GM19099 (cell line): ENCODE measurements at regions not wholly inside any gene's neighbourhood (a gene's known extent, or its start where the extent isn't known, plus 50 kb on each side); places are given as distances from the start of the nearest gene placed in this dataset.

Experiments used
- POLR2A ChIP-seq: IDR thresholded peaks from 3 replicates; pipeline ENCODE4 v1.6.1; 2011; ENCODE audit warnings: low read depth; ENCODE audit not compliant: insufficient read length; ENCODE audit errors: extremely low read depth

DNA sequence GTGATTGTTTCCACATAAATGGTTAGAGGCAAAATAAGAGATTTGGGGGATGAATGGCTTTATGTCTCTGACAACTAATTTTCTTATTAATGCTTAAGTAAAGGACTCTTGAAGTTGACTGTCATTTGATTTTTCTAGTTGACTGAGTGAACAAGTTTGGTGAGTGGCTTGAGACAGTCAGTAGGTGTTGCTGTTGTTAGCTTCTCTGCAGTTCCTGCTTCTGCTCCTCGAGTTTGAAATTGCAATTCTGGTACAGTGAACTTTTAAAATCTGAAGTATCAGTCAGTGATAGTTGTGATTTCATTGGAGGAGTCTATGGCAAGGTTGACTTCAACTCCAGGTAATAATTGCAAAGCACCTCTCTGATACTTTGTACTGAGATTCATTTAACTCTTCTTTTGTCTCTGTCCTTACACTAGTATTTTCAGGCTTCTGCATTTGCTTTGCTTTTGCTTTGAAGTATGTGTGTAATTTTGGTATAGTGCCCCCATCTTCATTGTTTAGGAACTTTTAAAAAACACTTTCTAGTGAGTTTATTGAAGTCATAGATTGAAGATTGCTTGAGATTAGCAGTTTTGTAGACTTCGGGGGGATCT lies 415.5 kb downstream of the PCNX1 start:
- no peak for TF ChIP-seq POLR2A

DNA sequence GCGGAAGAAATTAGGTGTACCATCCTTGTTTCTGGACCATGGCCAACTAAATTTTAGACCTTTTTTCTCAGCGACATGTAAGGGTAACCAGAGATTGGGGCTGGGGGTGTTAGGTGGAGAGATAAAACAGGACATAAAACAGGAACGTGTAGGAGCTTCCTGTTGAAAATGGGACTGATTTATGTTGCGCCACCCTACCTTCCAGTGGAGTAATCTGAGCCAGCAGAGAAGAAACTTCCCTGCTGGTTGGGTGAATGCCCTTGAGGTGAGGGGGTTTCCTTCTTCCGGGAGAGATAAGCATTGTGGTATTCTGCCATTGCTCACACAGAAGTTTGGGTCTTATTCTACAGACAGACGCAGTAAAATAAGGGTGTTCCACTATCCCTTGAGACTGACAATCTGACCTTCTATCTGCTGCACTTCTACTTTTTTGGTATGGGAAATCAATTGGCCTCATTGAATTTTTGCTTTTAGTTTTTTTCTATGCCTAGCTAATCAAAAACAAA lies 417.6 kb downstream of the PCNX1 start:
- TF ChIP-seq POLR2A, result peak; percentile 44

DNA sequence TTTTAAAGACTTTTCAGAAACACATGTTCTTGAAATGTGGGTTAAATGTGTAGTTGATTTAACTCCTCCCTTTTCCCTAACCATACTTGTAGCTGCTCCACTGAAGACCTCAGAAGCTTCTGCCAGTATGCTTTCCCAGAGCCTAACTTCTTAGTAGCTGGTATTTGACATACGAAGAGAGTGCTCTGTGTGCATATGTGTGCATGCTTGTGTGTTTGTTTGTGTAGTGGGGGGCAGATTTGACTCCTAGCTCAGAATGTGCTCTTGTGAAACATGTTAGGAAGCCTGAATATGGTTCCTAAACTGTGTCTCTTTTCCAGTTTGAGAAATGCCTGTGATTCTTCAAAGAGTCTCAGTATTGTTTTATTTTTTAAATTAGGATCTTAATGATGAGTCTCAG lies 420.4 kb downstream of the PCNX1 start:
- no peak for TF ChIP-seq POLR2A

DNA sequence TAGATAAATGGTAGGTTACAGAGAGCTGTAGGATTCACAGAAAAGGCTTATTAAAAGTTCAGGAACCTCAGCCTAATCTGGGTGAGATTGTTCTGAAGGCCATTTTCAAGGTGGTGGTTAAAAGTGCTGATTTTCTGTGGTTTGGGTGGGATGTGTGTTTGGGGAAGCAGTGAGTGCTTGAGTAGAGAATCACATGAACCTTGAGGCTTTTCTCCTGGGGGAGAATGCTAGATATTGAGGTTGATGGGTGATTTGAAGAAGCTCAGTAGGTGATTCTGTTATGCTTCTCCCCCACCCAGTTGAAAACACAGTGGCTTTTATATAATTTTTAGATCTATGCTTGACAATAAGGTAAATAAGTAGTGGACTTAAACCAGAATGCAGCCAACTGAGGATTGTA lies 420.9 kb downstream of the PCNX1 start:
- no peak for TF ChIP-seq POLR2A

DNA sequence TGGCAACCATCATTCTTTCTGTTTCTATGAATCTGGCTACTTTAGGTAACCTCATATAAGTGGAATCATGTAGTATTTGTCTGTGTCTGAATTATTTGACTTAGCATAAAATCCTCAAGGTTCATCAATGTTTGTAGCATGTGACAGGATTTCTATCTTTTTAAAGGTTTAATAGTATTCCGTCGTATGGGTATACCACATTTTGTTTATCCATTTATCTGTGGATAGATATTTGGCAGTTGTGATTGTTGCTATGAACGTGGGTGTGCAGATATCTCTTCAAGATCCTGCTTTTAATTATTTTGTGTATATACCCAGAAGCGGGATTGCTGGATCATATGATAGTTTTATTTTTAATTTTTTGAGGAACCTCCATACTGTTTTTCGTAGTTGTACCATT lies 421.7 kb downstream of the PCNX1 start:
- TF ChIP-seq POLR2A, result no peak

DNA sequence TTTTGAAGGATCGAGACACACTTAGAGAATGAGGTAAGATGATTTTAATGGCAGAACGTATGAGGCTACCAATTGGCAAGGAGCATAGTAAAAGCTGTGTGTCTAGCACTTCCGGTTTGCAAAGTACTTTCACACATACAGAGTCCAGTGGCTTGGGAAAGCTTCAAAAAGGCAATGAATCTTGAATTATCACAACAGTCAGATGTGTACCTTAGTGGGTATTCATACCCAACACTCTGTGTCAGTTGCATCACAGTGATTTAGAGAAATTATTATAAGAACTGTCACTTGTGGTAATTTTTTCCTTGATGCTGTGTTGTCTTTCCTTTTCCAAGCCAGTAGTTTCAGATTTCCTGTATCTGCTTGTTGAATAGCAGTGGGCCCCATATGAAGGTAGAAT lies 424.1 kb downstream of the PCNX1 start:
- TF ChIP-seq POLR2A, result no peak

DNA sequence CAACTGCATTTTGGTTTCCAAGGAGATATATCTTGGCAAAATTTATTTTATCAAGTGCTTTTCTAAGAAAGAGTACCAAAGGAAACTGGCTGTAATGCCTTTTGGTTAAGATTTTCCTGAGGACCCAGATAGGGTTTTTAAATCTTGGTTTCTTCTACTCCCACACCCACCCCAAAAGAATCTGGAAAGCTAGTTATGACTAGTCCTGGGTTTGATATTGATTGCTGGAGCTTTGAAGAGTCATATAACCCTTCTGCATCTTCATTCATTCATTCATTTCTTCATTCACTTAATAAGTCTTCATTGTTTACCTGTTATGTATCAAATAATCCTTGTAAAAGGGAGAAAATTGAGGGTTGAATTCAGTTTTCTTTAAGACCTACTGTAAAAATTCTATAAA lies 425.2 kb downstream of the PCNX1 start:
- no peak for TF ChIP-seq POLR2A

DNA sequence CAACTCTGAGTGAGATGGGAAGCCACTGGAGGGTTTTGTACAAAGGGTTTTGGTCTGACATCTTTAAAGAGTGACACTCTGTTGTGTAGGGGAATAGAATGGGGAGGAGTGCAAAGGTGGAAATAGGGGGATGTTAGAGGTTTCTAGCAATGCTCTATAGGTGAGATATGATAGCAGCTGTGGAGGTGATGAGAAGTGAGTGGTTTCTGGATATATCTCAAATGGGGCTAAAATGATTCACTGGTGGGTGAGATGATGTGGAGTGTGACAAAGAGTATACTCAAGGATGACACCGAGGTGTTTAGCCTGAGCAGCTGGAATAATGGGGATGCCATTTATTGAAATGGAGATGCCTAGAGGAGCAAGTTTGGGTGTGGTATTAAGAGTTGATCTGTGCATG lies 426.4 kb downstream of the PCNX1 start:
- TF ChIP-seq POLR2A, result no peak

DNA sequence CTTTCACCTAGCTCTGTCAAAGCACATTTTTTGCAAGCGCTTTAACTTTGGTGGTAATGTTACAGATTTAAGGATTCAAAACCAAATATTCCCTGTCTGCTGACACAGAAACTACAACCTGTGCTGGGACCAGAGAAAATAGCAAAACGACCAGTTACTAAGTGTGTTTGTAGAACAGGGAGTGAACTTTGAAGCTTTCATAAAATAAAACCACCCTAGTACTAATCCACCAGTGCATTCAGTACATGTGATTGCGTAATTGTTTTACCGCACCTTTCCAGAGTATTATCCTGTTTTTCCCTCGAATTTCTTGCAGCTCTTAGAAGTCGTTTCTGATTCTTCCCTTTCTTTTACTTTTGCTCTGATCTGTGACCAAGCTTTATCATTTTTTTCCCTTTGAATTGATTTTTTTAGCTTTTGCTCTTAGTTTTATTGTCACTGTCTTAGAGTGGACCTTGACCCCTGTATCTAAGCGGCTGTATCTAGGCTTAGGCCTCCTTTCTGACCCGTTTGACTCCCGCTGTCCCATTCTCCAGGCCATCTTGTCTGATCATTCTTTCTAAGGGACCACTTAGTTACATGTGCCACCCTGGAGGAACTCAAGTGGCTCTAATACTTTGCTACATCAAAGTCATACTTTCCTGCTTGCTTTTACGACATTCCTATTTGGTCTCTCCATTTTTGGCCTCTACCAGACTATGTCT lies 429.4 kb downstream of the PCNX1 start:
- no peak for TF ChIP-seq POLR2A

DNA sequence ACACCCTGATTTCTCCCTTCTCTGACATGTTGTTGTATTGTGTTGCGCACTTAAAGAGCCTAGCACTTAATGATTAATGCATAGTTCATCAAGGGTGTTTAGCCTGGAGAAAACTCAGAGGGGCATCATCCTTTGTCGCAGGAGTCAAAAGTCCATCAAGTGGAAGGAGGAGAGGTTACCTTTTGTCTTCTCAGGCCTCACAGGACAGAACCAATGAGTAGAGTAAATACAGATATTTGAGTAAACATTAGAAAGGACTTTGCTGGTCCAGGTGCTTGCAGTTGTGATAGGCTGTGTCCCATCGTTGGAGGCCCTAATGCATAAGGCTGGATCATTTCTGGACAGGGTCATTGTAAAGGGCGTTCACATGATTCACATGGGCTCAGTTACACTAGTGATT lies 430.9 kb downstream of the PCNX1 start:
- TF ChIP-seq POLR2A, result no peak

DNA sequence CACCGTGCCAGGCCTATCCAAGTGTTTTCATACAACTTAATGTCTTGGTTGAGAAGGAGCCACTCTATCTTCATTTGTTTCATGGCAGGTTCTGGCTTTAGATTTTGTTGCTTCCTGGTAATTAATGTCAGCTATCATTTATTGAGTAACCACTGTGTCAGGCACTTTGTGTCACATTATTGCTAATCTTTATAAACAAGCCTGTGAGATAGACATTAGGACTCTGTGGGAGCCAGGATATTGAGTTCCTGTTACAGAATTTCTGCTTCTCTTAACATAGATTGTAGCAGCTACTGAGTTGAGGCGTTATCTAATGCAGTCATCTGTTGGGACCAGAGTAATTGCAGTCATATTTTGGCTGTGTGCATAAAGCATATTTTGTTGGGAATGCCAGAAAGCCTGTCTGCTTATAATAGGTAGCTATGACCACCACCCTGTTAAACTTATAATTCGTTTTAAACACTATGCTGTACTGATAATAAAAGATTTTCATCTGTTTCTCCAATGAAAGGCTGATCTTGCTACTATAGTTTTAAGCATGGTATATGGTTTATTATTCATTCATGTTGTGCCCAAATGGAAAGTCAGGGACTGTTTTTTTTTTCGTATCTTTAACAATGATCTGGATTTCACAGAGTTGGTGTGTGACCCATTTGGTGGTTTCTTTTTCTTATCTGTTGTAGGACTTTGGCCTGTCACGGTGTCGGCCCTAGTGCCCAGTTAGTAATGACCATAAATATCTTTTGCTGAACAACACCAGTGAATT lies 432.6 kb downstream of the PCNX1 start:
- no peak for TF ChIP-seq POLR2A

DNA sequence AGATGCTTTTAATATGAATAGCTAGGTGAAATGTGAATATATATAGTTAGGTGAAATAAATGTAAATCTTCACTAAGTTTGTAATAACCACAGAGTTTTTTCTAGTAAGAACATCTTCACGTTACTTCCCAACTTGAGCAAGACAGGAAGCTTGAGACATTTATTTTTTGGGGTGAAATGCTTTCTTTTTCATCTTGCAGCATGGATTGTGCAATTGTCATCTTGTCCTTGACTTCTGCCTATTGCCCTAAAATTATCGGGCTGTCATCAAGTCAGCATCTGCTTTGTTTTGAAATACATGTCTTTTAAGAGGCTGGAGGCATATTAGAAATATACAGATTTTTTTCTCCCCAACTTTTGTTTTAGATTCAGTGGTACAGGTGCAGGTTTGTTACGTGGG lies 433.9 kb downstream of the PCNX1 start:
- no peak for TF ChIP-seq POLR2A

DNA sequence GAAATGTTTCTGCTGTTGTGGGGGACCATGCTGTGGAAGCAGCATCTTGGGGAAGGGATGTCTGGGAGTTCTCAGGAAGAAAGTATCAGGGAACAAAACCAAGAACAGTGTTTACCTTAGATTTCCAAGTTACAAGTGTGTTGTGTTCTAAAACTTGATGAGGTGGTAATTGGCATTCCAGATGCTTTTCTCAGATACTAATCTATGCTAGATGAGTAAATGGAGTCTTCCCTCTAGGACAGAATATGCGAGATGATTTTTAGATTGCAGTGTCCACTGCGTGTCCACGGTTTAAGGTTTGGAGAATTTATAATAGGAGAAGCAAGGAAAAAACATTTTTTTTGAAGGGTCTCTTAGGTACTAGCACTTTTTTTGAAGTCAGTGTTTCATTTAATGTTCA lies 436.5 kb downstream of the PCNX1 start:
- TF ChIP-seq POLR2A, result no peak

DNA sequence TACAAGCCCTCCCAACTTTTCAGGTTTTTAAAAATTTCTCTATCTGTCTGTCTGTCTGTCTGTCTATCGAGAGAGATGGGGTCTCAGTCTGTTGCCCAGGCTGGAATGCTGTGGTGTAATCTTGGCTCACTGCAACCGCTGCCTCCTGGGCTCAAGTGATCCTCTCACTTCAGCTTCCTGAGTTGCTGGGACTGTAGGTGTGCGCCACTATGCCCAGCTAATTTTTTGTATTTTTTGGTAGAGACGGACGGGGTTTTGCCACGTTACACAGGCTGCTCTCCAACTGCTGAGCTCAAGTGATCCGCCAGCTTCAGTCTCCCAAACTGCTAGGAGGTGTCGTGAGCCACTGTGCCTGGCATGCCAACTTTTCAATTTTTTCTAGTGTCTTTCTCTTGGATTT lies 437.2 kb downstream of the PCNX1 start:
- no peak for TF ChIP-seq POLR2A

DNA sequence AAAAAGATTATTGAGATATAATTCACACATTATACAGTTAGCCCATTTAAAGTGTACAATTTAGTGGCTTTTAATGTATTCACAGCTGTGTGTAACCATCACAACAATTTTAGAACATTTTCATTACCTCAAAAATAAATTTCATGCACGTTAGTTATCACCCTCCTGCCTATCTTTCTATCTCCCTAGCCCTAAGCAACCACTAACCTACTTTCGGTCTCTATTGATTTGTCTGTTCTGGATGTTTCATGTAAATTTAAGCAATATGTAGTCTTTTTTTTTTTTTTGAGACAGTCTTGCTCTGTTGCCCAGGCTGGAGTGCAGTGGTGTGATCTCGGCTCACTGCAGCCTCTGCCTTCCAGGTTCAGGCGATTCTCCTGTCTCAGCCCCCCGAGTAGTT lies 439.4 kb downstream of the PCNX1 start:
- TF ChIP-seq POLR2A, result no peak

DNA sequence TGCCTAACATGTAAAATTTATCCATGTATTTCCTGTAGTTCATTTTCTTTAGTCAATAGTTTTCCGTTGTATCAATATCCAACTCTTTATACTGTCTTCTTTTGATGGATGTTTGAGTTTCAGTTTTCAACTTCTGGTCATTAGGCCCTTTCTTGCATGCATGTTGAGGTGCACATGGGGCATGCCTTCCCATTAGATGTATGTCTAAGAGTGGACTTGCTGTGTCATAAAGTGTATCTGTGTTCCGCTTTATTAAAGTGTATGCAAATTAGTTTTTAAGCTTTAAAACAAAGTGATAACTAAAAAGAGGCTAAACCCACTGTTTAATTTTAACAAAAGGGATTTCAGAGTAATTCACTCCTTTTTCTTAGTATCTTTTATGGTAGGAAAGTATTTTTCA lies 441.1 kb downstream of the PCNX1 start:
- TF ChIP-seq POLR2A, result no peak

DNA sequence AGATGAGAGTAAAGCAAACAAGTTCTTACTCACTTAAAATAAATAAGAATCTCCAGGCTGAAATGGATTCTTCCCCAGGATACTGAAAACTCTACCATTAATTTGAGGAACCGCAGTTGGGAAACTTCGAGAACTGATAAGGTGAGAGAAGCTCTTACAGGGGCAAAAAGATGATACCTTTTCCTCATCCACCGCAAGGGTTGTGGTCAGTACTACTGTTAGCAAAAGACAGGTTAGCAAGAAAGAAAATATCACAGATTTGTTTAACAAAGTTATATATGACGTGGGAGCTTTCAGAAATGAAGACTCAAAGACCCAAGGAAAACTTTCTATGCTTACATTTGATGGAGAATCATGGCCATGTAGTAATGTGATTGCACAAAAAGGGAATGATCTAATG lies 441.6 kb downstream of the PCNX1 start:
- no peak for TF ChIP-seq POLR2A

DNA sequence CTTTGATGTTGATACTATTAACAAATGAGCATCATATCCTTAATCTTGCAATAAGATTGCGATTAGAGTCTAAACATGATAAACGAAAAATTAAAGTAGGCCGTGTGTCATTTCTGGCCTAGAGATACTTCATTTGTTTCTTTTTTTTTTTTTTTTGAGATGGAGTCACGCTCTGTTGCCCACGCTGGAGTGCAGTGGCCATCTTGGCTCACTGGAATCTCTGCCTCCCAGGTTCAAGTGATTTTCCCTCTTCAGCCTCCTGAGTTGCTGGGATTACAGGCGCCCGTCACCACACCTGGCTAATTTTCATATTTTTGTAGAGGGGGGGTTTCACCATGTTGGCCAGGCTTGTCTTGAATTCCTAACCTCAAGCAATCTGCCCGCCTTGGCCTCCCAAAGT lies 446.9 kb downstream of the PCNX1 start:
- TF ChIP-seq POLR2A, result no peak
